IMR-90 (cell line): ENCODE measurements at regions not wholly inside any gene's neighbourhood (a gene's known extent, or its start where the extent isn't known, plus 50 kb on each side); places are given as distances from the start of the nearest gene placed in this dataset.

ENCODE experiments used
- ATAC-seq: fragments of 200-7000 bp; cut with Tn5 transposase; 2 replicates; pipeline ENCODE4 v1.9.1; 2020; ENCODE audit warnings: low read depth, mild to moderate bottlenecking, moderate library complexity
- BruUV-seq: library from RNA; stranded (reverse); fragments of 400-500 nt; replicated peaks from 2 replicates; lab custom pipeline; 2021; lab: Mats Ljungman, UMichigan
- CTCF ChIA-PET: fragments of 300-600 bp; formaldehyde crosslinking; extraction: SDS; loops from one replicate; lab custom pipeline; 2021; ENCODE audit warnings: antibody characterized with exemption; lab: Yijun Ruan, JAX
- POLR2A ChIA-PET: fragments of 300-600 bp; sonication (Branson Sonifier 250); formaldehyde crosslinking; loops from one replicate; lab custom pipeline; 2022; ENCODE audit warnings: antibody characterized with exemption; ENCODE audit not compliant: unreplicated experiment; lab: Charles Lee
- DNase-seq: peaks from one replicate; pipeline ENCODE4 v3.0.0; 2013
- H2AFZ ChIP-seq: replicated peaks from 2 replicates; pipeline ENCODE3; 2013; ENCODE audit warnings: low read length, mild to moderate bottlenecking; ENCODE audit not compliant: poor library complexity
- H2AK5ac ChIP-seq: 2 replicates; pipeline ENCODE4 v1.6.1; 2013; ENCODE audit warnings: low read depth, low read length, inconsistent platforms
- H2AK9ac ChIP-seq: replicated peaks from 2 replicates; pipeline ENCODE3; 2013; ENCODE audit warnings: mild to moderate bottlenecking, low read depth, low read length, moderate library complexity; ENCODE audit not compliant: poor library complexity
- H2BK120ac ChIP-seq: 2 replicates; pipeline ENCODE4 v1.6.1; 2013; ENCODE audit warnings: low read depth, low read length, inconsistent platforms
- H2BK15ac ChIP-seq: 3 replicates; pipeline ENCODE4 v1.6.1; 2013; ENCODE audit warnings: low read depth, low read length, inconsistent platforms
- H2BK20ac ChIP-seq: 2 replicates; pipeline ENCODE4 v1.6.1; 2013; ENCODE audit warnings: low read depth, mild to moderate bottlenecking, inconsistent platforms, low read length, moderate library complexity
- H2BK5ac ChIP-seq: 2 replicates; pipeline ENCODE4 v1.6.1; 2013; ENCODE audit warnings: mild to moderate bottlenecking, low read depth, low read length, inconsistent platforms; ENCODE audit not compliant: poor library complexity, severe bottlenecking
- H3K14ac ChIP-seq: replicated peaks from 2 replicates; pipeline ENCODE4 v1.6.1; 2013; ENCODE audit warnings: low read depth, low read length, inconsistent platforms
- H3K18ac ChIP-seq: 2 replicates; pipeline ENCODE4 v1.6.1; 2013; ENCODE audit warnings: low read depth, low read length, control low read depth
- H3K23ac ChIP-seq: 2 replicates; pipeline ENCODE4 v1.6.1; 2013; ENCODE audit warnings: low read depth, low read length, inconsistent platforms
- H3K27ac ChIP-seq: 2 replicates; pipeline ENCODE4 v1.5.1; 2013; ENCODE audit warnings: mild to moderate bottlenecking, control low read depth, low read length; ENCODE audit not compliant: insufficient read depth
- H3K27me3 ChIP-seq: 2 replicates; pipeline ENCODE4 v1.6.1; 2013; ENCODE audit warnings: low read length; ENCODE audit not compliant: control insufficient read depth, insufficient read depth
- H3K36me3 ChIP-seq: 2 replicates; pipeline ENCODE4 v1.6.1; 2013; ENCODE audit warnings: low read length, mixed read lengths; ENCODE audit not compliant: control insufficient read depth, insufficient read depth
- H3K4ac ChIP-seq: 2 replicates; pipeline ENCODE4 v1.6.1; 2013; ENCODE audit warnings: low read depth, low read length, inconsistent platforms
- H3K4me1 ChIP-seq: 2 replicates; pipeline ENCODE4 v1.6.1; 2013; ENCODE audit warnings: low read length, mixed read lengths; ENCODE audit not compliant: control insufficient read depth, insufficient read depth
- H3K4me2 ChIP-seq: 2 replicates; pipeline ENCODE4 v1.6.1; 2013; ENCODE audit warnings: low read depth, mild to moderate bottlenecking, control low read depth, low read length, moderate library complexity
- H3K4me3 ChIP-seq: 2 replicates; pipeline ENCODE4 v1.5.1; 2013; ENCODE audit warnings: low read depth, mild to moderate bottlenecking, control low read depth, low read length, moderate library complexity; ENCODE audit not compliant: insufficient read depth
- H3K56ac ChIP-seq: 2 replicates; pipeline ENCODE4 v1.6.1; 2013; ENCODE audit warnings: low read length, inconsistent platforms; ENCODE audit not compliant: insufficient read depth; ENCODE audit errors: extremely low read depth
- H3K79me1 ChIP-seq, 2 experiments: 2 replicates each; pipeline ENCODE4 v1.6.1; 2013; ENCODE audit warnings: low read length in 2 of 2, inconsistent platforms in 1 of 2, low read depth in 1 of 2
- H3K9ac ChIP-seq: 2 replicates; pipeline ENCODE4 v1.6.1; 2013; ENCODE audit warnings: low read depth, low read length, control low read depth
- H3K9me1 ChIP-seq: 2 replicates; pipeline ENCODE4 v1.6.1; 2013; ENCODE audit warnings: low read length, inconsistent platforms; ENCODE audit not compliant: insufficient read depth
- H3K9me3 ChIP-seq: 2 replicates; pipeline ENCODE4 v1.6.1; 2013; ENCODE audit warnings: low read length; ENCODE audit not compliant: control insufficient read depth, insufficient read depth
- H4K20me1 ChIP-seq: 2 replicates; pipeline ENCODE4 v1.6.1; 2013; ENCODE audit warnings: low read length, inconsistent platforms; ENCODE audit not compliant: insufficient read depth
- H4K5ac ChIP-seq: 2 replicates; pipeline ENCODE4 v1.6.1; 2013; ENCODE audit warnings: mild to moderate bottlenecking, low read depth, low read length, control low read depth
- H4K8ac ChIP-seq, 2 experiments: 2 replicates each; pipeline ENCODE4 v1.6.1; 2013; ENCODE audit warnings: low read depth in 2 of 2, low read length in 2 of 2, control low read depth in 1 of 2, inconsistent platforms in 1 of 2
- H4K91ac ChIP-seq: 2 replicates; pipeline ENCODE4 v1.6.1; 2013; ENCODE audit warnings: low read depth, low read length, inconsistent platforms; ENCODE audit not compliant: insufficient read depth
- BHLHE40 ChIP-seq: fragments of 150-350 bp; IDR thresholded peaks from 2 replicates; pipeline ENCODE4 v1.6.1; 2016; ENCODE audit warnings: mild to moderate bottlenecking, low read depth, low read length
- CEBPB ChIP-seq: IDR thresholded peaks from 2 replicates; pipeline ENCODE4 v1.6.1; 2012; ENCODE audit warnings: low read depth, low read length, improper control_type of control experiment
- CHD1 ChIP-seq: IDR thresholded peaks from 2 replicates; pipeline ENCODE4 v1.6.1; 2012; ENCODE audit warnings: low read depth, low read length, improper control_type of control experiment
- FOS ChIP-seq: fragments of 150-350 bp; IDR thresholded peaks from 2 replicates; pipeline ENCODE4 v1.6.1; 2016; ENCODE audit warnings: low read depth, low read length
- MAFK ChIP-seq: IDR thresholded peaks from 2 replicates; pipeline ENCODE4 v1.6.1; 2012; ENCODE audit warnings: low read depth, low read length, improper control_type of control experiment
- MAZ ChIP-seq: IDR thresholded peaks from 2 replicates; pipeline ENCODE4 v1.6.1; 2012; ENCODE audit warnings: low read depth, mild to moderate bottlenecking, low read length, improper control_type of control experiment, moderate library complexity, borderline replicate concordance
- MXI1 ChIP-seq: IDR thresholded peaks from 2 replicates; pipeline ENCODE4 v1.6.1; 2012; ENCODE audit warnings: low read depth, mild to moderate bottlenecking, low read length, moderate library complexity, borderline replicate concordance
- POLR2A ChIP-seq: IDR thresholded peaks from 2 replicates; pipeline ENCODE4 v1.6.1; 2012; ENCODE audit warnings: mild to moderate bottlenecking, low read depth, low read length
- RAD21 ChIP-seq: IDR thresholded peaks from 2 replicates; pipeline ENCODE4 v1.6.1; 2012; ENCODE audit warnings: low read length, improper control_type of control experiment
- RCOR1 ChIP-seq: IDR thresholded peaks from 2 replicates; pipeline ENCODE4 v1.6.1; 2012; ENCODE audit warnings: mild to moderate bottlenecking, low read length, improper control_type of control experiment; ENCODE audit not compliant: insufficient replicate concordance
- RFX5 ChIP-seq: IDR thresholded peaks from 2 replicates; pipeline ENCODE4 v1.8.0; 2012; ENCODE audit warnings: low read depth, mild to moderate bottlenecking, low read length, moderate library complexity
- SMC3 ChIP-seq: fragments of 150-350 bp; IDR thresholded peaks from 2 replicates; pipeline ENCODE4 v1.6.1; 2016; ENCODE audit warnings: low read depth, mild to moderate bottlenecking, antibody characterized with exemption, low read length, moderate library complexity
- WGBS, 2 experiments: methylation state at CpG; one replicate each; pipeline versions ENCODE4 v1.1.5 to v1.1.7; 2013; ENCODE audit warnings: missing lambda C conversion rate in 2 of 2; ENCODE audit not compliant: insufficient read length in 1 of 2; ENCODE audit errors: extremely low coverage in 2 of 2; 5-methylcytosine and 5-hydroxymethylcytosine counted together
- dilution Hi-C: fragments of 300-500 bp; cut with HindIII; formaldehyde crosslinking; loops from one replicate; pipeline ENCODE4 v1.14.3; 2018; ENCODE audit warnings: low sequenced_read_pairs; ENCODE audit not compliant: unreplicated experiment
- in situ Hi-C: fragments of 300-500 bp; cut with MboI; formaldehyde crosslinking; loops from 3 replicates; pipeline ENCODE4 v1.14.3; 2019; ENCODE audit warnings: low sequenced_read_pairs, inconsistent platforms, mixed read lengths
- intact Hi-C: fragments of 100-400 bp; cut with micrococcal nuclease; formaldehyde crosslinking; loops from 2 replicates; pipeline ENCODE4 v1.10.0; 2022
- TF ChIP-seq, protein P1 (sequence below): fragments of 150-350 bp; IDR thresholded peaks from 2 replicates; pipeline ENCODE4 v1.6.1; 2017; ENCODE audit warnings: mild to moderate bottlenecking, antibody characterized with exemption, low read length, low read depth
- TF ChIP-seq, protein P2 (sequence below): conservative IDR thresholded peaks from 2 replicates; pipeline ENCODE4 v1.5.1; 2012; ENCODE audit warnings: mild to moderate bottlenecking, low read depth, low read length, improper control_type of control experiment
- TF ChIP-seq, protein P3 (sequence below): fragments of 150-350 bp; IDR thresholded peaks from 2 replicates; pipeline ENCODE4 v1.6.1; 2016; ENCODE audit warnings: low read depth, mild to moderate bottlenecking, low read length, moderate library complexity, borderline replicate concordance

DNA sequence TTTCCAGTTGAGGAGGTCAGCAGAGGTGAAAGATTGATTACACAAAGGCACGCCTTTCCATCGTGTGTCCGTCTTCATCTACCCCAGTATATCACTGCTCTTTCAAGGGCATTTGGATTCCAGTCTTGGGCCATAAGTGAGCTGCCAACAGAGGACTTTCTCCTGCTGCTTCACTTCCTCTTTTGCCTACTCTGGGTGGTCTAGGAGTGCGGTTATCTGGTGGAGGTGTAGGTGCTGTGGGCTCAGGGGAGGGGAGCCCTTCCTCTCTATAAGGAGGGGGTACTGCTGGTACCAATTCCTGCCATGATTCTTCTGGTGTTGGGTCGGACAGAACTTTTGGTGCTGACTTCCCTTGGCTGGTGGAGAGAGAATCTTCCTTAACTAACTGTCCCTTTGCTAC, 83.1 kb upstream of the VEPH1 start:
- H2BK20ac ChIP-seq = no peak overlapping the region
- no TSS peak for BruUV-seq
- H4K5ac ChIP-seq = no peak overlapping the region
- H3K9me3 ChIP-seq = no peaks in the 10 kb centered on the region
- no peak overlapping the region for H3K56ac ChIP-seq
- H3K27me3 ChIP-seq = peaks cover 11% of the 10 kb centered on the region
- no peaks in the 10 kb centered on the region for H3K79me1 ChIP-seq
- no peak overlapping the region for H3K4ac ChIP-seq
- no peak overlapping the region for H4K91ac ChIP-seq
- no peaks in the 10 kb centered on the region for H3K4me1 ChIP-seq
- dilution Hi-C loops = no loop called here
- H3K4me2 ChIP-seq = no peak overlapping the region
- ATAC-seq (no peak), DNase-seq (no peak)
- no peak overlapping the region for H3K27ac ChIP-seq
- no peak overlapping the region for H4K8ac ChIP-seq
- intact Hi-C loops = no loop called here
- H3K18ac ChIP-seq = no peak overlapping the region
- no peak overlapping the region for H3K23ac ChIP-seq
- ChIA-PET POLR2A (no interaction called here), CTCF (no interaction called here)
- H4K20me1 ChIP-seq = no peaks in the 10 kb centered on the region
- H2AK5ac ChIP-seq = no peak overlapping the region
- no CpG with 5 or more reads among the region's 5 CpGs for whole genome bisulfite sequencing, 2 experiments
- in situ Hi-C loops = no loop called here
- H3K14ac ChIP-seq = no peak overlapping the region
- no peak overlapping the region for H2AFZ ChIP-seq
- H2BK5ac ChIP-seq = no peak overlapping the region
- no peak overlapping the region for H3K4me3 ChIP-seq
- no peak for TF ChIP-seq RCOR1
- no peak for TF ChIP-seq FOS
- TF ChIP-seq, protein P1, sequence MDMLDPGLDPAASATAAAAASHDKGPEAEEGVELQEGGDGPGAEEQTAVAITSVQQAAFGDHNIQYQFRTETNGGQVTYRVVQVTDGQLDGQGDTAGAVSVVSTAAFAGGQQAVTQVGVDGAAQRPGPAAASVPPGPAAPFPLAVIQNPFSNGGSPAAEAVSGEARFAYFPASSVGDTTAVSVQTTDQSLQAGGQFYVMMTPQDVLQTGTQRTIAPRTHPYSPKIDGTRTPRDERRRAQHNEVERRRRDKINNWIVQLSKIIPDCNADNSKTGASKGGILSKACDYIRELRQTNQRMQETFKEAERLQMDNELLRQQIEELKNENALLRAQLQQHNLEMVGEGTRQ = no peak
- no peak for TF ChIP-seq CHD1
- TF ChIP-seq, protein P2, sequence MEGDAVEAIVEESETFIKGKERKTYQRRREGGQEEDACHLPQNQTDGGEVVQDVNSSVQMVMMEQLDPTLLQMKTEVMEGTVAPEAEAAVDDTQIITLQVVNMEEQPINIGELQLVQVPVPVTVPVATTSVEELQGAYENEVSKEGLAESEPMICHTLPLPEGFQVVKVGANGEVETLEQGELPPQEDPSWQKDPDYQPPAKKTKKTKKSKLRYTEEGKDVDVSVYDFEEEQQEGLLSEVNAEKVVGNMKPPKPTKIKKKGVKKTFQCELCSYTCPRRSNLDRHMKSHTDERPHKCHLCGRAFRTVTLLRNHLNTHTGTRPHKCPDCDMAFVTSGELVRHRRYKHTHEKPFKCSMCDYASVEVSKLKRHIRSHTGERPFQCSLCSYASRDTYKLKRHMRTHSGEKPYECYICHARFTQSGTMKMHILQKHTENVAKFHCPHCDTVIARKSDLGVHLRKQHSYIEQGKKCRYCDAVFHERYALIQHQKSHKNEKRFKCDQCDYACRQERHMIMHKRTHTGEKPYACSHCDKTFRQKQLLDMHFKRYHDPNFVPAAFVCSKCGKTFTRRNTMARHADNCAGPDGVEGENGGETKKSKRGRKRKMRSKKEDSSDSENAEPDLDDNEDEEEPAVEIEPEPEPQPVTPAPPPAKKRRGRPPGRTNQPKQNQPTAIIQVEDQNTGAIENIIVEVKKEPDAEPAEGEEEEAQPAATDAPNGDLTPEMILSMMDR = no peak
- TF ChIP-seq, protein P3, sequence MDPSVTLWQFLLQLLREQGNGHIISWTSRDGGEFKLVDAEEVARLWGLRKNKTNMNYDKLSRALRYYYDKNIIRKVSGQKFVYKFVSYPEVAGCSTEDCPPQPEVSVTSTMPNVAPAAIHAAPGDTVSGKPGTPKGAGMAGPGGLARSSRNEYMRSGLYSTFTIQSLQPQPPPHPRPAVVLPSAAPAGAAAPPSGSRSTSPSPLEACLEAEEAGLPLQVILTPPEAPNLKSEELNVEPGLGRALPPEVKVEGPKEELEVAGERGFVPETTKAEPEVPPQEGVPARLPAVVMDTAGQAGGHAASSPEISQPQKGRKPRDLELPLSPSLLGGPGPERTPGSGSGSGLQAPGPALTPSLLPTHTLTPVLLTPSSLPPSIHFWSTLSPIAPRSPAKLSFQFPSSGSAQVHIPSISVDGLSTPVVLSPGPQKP = no peak
- no peak for TF ChIP-seq RFX5
- no peak for TF ChIP-seq MAZ
- no peak for TF ChIP-seq POLR2A
- no peak for TF ChIP-seq CEBPB
- TF ChIP-seq MXI1 = no peak
- no peak for TF ChIP-seq BHLHE40
- TF ChIP-seq RAD21 = no peak
- TF ChIP-seq MAFK = no peak
- TF ChIP-seq SMC3 = no peak
- H3K9me1 ChIP-seq = no peaks in the 10 kb centered on the region
- H3K36me3 ChIP-seq = no peaks in the 10 kb centered on the region
- no peak overlapping the region for H2BK15ac ChIP-seq
- H2AK9ac ChIP-seq = no peak overlapping the region
- no peak overlapping the region for H2BK120ac ChIP-seq
- H3K9ac ChIP-seq = no peak overlapping the region
